ENCODE measurements at regions not wholly inside any gene's neighbourhood (a gene's known extent, or its start where the extent isn't known, plus 50 kb on each side); places are given as distances from the start of the nearest gene placed in this dataset.
A peak's percentile ranks its signal among the peaks of the same experiment; 100 is the strongest.

DNA sequence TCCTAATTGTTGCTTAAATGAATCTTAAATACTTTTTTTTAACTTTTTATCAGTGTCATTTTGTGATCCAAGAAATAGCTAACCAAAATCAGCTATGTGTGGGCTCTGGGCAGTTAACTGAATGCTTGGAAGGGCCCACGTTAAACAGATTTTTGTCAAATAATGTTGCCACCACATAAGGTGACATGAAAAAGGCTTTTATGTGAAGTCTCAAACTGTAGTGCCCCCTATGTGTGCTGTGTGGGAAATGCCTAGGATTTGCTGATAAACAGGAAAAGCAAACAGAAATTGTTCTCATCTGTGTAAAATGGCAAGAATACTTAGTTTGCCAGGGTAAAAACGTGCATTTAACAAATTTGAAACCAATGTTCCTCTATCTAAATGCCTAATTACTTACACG is 242.2 kb downstream of the ZNF516 start:
- no peak for DNase-seq

DNA sequence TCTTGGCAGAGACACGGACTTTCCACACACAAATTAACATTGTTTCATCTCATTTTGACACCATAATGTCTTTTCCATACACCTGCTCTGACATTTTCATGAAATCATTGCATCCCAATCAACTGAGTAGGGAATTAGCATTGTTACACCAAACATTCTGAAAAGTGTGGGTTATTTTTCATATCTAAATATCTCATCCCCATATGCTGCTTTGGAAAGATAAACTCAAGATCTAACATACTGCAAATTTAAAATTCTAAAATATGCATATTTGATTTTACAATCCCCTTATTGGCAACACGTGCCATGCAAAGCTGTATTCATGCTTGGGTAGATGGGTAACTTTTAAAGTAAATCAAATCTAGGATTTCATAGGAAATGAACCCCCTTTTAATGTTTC is 242.9 kb downstream of the ZNF516 start:
- DNase-seq, result no peak

DNA sequence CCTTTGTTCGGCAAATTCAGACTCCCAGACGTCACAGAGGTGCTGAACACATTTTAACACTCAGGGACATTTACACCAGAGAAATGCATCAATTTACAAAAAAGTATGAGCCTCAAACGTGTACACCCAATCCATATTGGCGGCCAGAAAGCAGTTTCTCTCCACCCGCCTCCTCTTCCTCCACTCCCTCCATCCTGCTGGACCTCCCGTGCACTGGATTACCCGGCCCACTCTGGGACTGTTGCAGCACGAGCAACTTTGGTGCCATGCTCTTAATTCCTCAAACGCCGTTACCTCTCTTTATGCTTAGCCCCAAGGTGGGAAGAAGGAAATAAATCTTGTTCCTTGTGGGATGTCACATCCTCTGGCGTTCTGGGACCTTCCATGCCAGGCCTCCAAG is 243.4 kb downstream of the ZNF516 start:
- no peak for DNase-seq

DNA sequence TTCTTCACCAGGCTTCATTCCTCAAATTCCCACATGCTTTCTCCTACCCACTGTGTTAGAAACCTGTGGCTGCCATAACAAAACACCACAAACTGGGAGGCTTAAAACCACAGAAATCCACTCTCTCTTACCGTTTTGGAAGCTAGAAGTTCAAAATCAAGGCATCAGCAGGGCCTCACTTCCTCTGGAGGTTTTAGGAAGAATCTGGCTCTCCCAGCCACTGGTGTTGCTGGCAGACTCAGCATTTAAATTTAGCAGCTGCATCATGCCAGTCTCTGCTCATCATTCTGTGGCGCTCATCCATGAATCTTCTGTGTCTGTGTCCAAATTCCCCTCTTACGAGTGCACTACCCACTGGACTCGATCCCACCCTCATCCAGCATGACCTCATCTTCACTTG is 248.5 kb downstream of the ZNF516 start:
- DNase-seq, result no peak

DNA sequence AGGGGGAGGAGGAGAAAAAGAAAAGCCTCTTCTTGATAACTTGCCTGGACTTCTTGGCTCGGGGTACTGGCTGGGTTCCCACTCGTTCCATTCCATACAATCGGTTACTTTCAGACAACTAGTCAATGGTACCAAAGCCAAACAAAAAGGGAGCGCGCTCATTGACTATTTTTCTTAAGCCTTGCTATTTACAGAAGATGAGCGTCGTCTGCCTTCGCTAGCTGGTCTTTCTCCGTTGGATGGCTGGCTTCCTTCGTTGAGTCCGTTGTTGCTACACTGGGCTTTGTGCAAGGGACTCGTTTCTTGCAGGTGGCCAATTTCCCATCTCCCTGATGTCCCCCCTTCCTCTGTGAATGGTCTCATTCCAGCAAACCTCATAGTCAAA is 260.4 kb downstream of the ZNF516 start:
- no peak for DNase-seq

DNA sequence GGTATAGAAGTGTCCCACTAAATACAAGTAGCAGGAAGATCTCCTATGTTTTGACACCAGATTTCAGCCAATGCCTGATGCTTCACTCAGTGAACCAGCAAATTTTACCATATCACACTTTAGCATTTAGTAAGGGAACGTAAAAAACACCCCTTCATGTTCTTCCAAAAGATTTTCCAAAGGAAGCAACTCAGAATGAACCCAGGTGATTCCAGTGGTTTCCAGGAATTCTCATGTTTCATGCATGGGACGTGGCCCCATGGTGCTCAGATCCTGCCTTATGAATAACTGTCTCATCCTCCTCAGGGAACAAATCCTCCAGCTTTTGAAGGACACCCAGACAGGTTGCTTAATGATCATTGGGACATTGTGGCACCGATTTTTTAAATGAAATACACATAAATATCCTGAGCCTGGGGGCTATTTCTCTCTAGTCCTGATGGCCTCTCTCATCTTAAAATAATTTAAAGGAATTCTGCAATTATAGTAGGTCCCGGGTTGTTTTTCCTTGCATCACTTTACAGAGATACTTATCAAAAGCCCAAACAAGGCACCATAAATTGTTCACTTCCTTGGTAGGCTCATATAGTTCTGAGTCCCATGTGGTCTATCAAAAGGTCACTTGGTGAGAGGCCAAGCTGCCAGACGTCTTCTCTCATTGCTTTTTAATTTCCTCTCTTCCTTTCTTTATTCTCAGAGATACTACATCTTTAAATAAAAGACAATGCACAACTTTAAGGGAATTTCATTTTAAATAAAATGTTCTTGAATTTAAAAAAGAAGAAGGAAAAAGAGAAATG is 261.0 kb downstream of the ZNF516 start:
- DNase-seq, result no peak

DNA sequence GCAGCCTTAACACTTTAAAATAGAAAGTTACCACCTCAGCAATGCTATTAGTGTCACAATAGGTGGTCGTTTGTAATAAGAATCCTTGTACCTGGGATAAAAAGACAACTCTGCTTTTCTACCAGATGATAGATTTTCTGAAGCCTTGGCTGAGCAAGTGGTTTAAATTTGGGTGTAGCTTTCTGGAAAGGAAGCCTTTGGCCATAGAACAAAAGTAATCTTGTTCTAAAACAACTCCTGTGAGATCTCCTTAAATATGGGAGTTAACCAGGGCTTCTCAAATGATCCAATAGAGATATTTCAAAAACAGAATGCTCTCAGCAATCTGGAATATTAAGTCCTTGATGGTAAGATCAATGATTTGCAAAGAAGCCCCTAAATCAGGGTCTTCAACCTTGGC is 261.6 kb downstream of the ZNF516 start:
- no peak for DNase-seq

DNA sequence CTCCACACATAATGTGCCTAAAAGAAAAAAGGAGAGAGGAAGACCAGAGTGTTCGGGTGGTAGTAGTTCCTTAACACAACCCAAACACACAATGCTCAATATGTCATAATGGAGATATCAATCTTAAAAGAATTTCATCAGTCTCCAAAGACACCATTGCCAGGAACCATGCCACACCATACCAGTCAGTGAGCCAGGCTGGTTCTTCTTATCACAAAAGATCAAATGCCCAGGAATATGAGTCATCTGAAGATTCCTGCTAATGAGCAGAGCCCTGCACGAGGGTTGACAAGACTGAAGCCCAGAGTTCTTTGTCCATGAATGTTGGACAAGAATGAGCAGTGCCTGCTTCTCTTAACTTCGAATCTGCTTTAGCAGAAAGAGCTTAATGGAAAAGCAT is 262.3 kb downstream of the ZNF516 start:
- no peak for DNase-seq

DNA sequence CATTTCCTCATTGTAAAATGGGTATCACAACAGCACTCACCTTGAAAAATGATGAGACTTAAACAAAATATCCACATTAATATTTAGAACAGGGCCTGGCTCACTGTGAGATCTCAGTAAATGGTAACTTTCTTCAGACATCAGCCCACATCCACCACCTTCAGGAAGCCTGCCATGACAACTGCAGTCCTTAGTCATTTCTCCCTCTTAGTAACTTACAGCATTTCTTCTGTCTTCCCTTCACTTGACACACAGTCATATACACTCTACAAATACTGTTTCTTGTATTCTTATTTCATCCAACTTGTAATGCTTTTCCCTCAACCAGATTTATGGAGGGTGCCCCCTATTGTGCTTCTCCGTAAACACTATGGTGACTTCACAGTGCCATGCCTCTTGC is 263.0 kb downstream of the ZNF516 start:
- no peak for DNase-seq

DNA sequence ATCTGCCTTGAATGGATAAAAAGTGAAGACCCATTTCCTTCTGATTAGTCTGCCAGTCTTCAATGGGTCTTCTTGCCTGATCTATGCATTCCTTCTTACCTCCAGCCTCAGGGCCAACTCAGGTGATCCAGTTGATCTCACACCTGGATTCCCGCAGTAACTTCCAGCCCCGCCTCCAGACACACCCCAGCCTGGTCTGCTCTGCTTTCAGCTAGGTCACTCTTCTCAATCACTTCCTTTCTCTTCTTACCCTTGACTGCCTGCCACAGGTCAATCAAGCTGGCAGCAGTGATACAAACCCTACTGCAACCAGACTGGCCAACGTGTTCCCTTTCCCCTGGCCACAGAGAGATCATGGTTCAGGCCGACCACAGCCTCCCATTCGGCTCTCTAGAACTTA is 263.6 kb downstream of the ZNF516 start:
- DNase-seq, result no peak

DNA sequence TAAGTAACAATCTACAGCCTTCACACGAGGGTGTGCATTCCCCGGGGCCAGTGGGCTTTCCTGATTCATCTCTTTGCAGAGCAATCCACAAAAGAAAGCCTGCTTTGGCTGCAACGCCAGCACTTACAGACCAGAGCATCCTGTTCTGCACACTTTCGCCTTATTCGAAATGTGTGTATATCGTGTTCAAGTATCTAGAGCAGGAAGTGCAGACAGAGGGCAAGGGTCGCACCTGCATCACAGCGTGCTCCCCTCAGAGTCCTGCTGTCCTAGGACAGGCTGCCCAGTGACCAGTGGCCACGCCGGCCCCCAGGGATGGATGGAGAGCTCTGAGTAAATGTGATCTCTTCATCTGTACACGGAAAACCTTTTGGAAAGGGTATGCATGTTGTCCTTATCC is 264.3 kb downstream of the ZNF516 start:
- DNase-seq, result no peak

DNA sequence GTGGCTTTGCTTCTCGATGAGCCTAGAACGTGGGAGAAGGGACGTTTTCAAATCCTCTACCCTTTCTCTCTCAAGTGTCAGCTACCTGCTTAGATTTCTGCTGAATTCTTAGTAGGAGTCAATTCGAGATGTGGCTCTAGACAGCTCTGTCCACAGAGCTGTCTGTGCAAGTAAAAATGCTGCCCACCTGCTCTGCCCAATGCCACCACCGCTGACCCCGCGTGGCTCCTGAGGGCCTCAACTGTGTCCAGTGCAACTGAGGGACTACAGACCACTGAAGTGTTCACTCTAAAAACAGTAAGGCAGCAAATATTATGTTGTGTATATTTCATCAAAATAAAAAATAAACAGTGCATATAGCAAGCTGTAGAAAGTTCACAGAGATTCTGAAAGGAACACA is 266.3 kb downstream of the ZNF516 start:
- DNase-seq, result no peak

DNA sequence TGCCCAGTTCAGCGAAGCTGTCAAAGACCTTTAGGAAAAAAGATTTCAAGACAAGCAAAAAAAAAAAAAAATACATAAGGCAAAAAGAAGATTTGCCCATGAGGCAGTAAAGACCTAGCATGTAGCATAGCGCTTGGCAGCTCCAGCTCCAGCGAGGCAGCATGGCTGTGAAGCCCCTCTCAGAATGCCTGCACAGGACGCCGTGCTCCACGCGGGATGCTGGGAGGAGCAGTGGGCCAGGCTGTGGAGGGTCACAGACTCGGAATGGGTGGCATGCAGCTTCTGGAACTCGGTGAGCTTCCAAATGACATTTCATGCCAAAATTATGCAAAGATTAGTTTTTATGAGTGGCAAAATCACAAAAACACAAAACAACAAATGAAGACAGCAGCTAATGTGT is 267.3 kb downstream of the ZNF516 start:
- DNase-seq, result no peak

DNA sequence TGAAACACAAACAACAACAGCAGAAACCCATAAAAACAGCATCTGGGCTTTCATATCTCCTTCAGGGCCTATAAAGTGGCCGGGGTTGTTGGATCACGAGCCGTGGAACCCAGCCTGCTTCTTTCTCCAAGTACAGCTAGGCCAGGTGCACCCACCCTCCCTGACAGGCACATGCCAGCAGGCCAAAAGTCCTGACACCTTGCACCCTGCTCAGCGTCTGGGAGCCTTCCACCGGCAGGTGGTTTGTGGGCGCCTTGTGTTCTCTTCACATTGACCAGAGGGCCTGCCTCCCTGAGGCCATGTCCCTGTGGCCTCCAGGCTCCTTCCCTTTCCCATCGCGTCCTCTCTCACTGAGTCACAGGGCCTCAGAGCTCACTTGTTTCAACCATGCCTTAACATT is 271.6 kb downstream of the ZNF516 start:
- no peak for DNase-seq

DNA sequence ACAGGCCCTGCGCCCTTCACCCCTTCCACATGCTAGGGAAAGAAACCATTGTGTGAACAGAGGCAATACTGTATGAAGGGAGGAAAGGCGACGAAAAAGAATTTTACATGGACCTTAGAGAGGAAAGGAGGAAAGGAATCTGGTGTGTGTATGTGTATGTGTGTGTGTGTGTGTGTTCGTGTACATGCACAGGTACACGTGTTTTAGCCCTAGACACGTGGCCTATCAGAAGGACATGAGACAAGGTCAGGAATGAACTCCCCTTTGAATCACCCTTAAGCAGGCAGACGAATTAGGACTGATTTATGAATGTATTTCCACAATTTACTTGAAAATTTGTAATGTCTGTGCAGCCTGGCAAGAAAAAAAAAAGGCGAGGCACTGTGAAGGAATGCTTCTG is 276.0 kb downstream of the ZNF516 start:
- DNase-seq, result no peak

DNA sequence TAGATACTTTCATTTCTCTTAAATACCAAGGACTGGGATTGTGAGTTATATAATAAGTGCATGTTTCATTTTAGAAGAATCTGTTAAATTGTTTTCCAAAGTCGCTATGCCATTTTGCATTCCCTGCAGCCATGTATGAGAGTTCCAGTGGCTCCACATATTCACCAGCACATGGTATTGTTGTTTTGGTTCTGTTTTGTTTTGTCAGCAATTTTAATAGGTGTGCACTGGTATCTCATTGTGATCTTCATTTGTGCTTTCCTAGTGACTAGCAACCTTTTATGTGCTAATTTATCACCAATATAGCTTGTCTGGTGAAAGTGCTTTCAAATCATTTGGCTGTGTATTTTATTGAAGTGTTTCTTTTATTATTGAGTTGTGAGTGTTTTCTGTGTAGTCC is 278.9 kb downstream of the ZNF516 start:
- DNase-seq, result no peak

DNA sequence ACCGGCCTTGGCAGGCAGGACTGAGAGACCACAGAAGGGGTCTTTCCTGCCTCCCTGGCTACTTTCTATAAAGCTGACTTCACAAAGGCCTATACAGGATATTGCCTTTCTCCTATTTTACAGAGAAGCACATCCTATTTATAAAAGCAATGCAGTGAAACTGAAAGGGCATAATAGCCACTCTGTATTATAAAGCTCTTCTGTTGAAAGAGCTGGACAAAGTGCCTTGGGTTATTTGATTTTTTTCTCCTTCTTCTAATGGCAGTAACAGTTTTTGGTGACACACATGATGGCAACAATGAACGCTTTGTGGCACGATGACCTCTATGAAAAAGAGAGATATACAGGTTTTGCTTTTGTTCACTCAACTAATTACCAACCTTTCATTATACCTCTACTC is 281.1 kb downstream of the ZNF516 start:
- DNase-seq, result no peak

DNA sequence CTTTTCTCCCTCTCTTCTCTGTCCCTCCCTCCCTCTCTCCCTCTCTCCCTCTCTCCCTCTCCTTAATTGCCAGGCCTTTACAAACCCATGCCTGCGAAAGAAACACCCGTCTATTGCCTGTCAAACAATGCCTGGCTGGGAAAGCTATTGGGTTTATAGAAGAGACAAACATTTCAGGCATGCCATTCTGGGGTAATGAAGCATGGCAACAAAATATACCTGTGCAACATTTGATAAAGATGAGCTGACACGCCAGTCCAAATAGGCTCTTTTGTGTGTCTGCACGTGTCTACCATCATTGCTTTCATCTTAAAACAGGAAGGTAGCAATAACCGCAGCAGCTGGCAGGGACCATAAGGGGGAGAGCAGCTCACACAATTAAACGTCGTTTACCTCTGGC is 282.1 kb downstream of the ZNF516 start:
- no peak for DNase-seq

DNA sequence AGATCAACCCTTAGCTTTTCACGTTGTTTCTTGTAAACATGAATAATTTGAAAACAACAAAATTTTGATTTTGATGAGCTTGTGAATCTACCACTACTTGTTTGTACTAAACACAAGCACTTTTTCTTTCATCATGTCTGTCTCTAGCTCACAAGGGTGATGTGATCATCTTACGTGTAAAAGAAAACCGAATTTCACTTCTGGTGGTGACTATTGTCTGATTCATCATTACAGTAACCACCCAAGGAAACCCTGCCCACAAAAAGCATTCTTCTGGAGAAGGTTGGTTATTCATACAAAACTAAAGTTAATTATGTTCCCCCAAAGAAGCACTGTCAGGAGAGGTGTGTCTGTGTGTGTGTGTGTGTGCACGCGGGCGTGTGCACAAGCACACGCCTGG is 285.4 kb downstream of the ZNF516 start:
- DNase-seq, result peak; percentile 75

DNA sequence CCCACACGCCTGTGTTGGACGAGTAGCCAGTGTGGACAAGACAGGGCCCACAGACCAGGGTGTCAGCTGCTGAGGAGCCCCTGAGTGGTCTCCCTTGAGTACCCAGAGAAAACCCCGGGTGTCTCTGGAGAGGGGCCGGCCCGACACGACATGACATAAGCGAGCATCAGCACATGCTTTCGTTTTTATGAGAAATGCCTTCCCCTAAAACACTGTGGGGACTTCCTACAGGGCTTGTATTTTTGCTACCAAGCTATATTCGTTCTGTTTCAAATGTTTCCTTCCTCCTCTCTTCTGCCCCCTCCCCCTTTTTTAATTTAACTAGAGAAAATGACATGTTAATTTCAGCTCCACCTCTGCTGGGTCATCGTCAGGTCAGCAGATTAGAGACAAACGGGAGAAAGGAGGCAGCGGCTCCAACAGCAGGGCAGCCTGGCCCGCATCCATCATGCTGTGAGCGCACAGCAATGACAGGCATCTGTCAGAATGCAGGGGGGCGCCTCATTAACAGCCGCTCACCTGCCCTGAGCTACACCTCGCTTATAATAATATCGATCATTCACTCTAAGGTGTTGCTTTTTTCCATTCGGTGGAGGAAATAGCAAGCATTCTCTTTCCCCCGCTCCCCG is 286.2 kb downstream of the ZNF516 start:
- DNase-seq, result no peak

DNA sequence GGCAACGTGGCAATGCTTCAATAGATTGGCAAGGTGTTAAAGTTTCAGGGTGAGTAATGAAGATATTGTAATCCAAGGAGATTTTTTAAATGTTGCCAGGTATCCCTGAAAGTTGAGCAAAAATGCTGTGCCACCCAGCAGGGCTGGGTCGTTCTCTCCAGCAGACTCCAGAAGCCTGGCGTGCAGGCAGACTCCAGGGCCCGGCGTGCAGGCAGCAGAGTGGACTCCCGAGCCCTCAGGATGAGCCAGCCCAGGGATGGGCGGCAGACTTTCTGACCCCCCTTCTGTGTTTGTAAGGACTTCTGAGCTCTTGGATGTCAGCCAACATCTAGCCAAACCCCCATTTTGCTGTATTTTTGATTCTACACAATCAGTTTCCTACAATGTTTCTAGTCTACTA is 289.1 kb downstream of the ZNF516 start:
- DNase-seq, result no peak

DNA sequence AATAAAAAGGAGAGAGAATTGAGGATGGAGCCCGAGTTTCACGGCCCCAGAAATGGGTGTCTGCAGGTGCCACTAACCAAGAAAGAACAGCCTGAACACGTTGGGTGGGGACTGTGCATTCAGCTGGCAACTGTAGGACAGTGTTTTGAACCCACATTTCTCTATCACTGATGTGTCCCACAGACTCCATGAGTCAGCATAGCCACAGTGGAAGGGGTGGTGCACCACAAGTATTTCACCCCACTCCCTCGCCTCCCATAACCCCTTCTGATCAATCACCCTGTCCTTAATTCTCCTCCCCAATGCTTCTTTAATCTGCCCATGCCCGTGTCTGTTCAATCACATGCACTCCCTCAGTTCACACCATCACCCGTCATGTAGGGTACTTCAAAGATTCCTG is 291.5 kb downstream of the ZNF516 start:
- no peak for DNase-seq

DNA sequence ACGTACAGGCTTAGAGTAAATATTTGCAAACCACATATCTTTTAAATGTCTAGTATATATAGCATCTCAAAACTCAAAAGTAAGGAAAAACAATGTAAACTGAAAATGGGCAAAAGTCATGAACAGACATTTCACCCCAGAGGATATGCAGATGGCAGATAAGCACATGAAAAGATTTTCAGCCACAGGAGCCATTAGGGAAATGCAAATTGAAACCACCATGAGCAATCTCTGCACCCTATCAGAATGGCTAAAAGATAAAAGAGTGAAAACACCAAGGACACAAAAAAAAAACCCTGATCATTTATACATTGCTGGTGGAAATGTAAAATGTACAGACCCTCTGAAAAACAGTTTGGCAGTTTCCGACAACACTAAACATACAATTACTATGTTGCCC is 292.7 kb downstream of the ZNF516 start:
- DNase-seq, result no peak

DNA sequence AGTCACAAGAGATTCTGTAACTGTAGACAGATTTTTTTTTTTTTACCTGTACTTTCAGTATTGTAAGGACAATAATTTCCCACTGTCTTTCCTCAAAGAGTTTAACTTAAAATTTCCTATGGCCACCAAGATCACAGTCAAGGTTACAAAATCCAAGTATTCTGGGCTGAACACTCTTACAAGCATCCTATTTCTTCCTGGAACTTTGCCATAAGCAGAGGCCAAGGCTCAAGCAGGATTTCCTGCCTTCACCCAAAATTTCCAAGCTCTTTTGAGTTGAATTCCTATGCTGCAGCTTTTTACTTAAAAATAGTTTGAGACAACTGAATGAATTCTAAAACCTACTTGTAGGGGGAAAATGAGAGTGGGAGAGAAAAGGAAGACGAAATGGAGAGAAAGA is 299.4 kb downstream of the ZNF516 start:
- peak; percentile 19 for DNase-seq

DNA sequence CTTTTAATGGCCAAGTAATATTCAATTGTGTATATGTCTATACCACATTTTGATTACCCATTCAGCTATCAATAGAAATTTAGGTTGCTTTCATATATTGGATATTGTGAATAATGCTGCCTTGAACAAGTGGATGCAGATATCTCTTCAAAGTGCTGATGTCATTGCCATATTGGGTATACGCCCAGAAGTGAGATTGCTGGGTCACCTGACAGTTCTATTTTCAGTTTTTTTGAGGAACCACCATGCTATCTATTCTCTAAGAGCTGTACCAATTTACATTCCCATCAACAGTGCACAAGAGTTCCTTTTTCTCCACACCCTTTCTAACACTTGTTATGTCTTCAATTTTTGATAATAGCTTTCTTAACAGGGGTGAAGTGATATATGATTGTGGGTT is 306.9 kb downstream of the ZNF516 start:
- DNase-seq, result no peak
